HEK293T (cell line): ENCODE measurements at regions not wholly inside any gene's neighbourhood (a gene's known extent, or its start where the extent isn't known, plus 50 kb on each side); places are given as distances from the start of the nearest gene placed in this dataset.
A peak's percentile ranks its signal among the peaks of the same experiment; 100 is the strongest.

Source experiments
- CTCF ChIA-PET: fragments of 350-600 bp; formaldehyde crosslinking; extraction: SDS; loops from one replicate; lab custom pipeline; 2021; ENCODE audit warnings: antibody characterized with exemption, inconsistent platforms; lab: Yijun Ruan, JAX
- POLR2A ChIA-PET: fragments of 350-600 bp; formaldehyde crosslinking; extraction: SDS; loops from one replicate; lab custom pipeline; 2020; ENCODE audit warnings: antibody characterized with exemption, inconsistent platforms; lab: Yijun Ruan, JAX
- DNase-seq: peaks from one replicate; pipeline ENCODE4 v3.0.0; 2012; ENCODE audit warnings: mixed read lengths; ENCODE audit errors: extremely low spot score
- ARNT ChIP-seq: fragments of 450-650 bp; IDR thresholded peaks from 2 replicates; pipeline ENCODE4 v1.6.1; 2017; ENCODE audit warnings: mild to moderate bottlenecking
- BHLHE40 ChIP-seq: fragments of 450-650 bp; IDR thresholded peaks from 2 replicates; pipeline ENCODE4 v1.6.1; 2016; ENCODE audit warnings: mild to moderate bottlenecking, moderate library complexity, borderline replicate concordance
- CTBP1 ChIP-seq: fragments of 450-650 bp; IDR thresholded peaks from 2 replicates; pipeline ENCODE4 v1.6.1; 2016; ENCODE audit warnings: borderline replicate concordance
- ELF4 ChIP-seq: fragments of 450-650 bp; IDR thresholded peaks from 2 replicates; pipeline ENCODE4 v1.6.1; 2017; ENCODE audit warnings: antibody characterized with exemption
- FOXA1 ChIP-seq: fragments of 450-650 bp; IDR thresholded peaks from 2 replicates; pipeline ENCODE4 v1.6.1; 2016; ENCODE audit warnings: mild to moderate bottlenecking
- FOXK2 ChIP-seq: fragments of 450-650 bp; IDR thresholded peaks from 2 replicates; pipeline ENCODE4 v1.6.1; 2016; ENCODE audit warnings: mild to moderate bottlenecking
- FOXM1 ChIP-seq: fragments of 450-650 bp; IDR thresholded peaks from 2 replicates; pipeline ENCODE4 v1.6.1; 2017; ENCODE audit warnings: mild to moderate bottlenecking, borderline replicate concordance
- HDGF ChIP-seq: fragments of 450-650 bp; IDR thresholded peaks from 2 replicates; pipeline ENCODE4 v1.6.1; 2017; ENCODE audit warnings: antibody characterized with exemption, borderline replicate concordance
- L3MBTL2 ChIP-seq: fragments of 450-650 bp; conservative IDR thresholded peaks from 2 replicates; pipeline ENCODE4 v1.6.1; 2016; ENCODE audit warnings: mild to moderate bottlenecking
- LEF1 ChIP-seq: fragments of 450-650 bp; IDR thresholded peaks from 2 replicates; pipeline ENCODE4 v1.6.1; 2017; ENCODE audit warnings: mild to moderate bottlenecking, borderline replicate concordance
- NFRKB ChIP-seq: fragments of 450-650 bp; IDR thresholded peaks from 2 replicates; pipeline ENCODE4 v1.6.1; 2016; ENCODE audit warnings: mild to moderate bottlenecking, moderate library complexity
- PKNOX1 ChIP-seq: fragments of 450-650 bp; IDR thresholded peaks from 2 replicates; pipeline ENCODE4 v1.6.1; 2016
- SP1 ChIP-seq: fragments of 450-650 bp; IDR thresholded peaks from 2 replicates; pipeline ENCODE4 v1.6.1; 2017
- SUZ12 ChIP-seq: fragments of 450-650 bp; IDR thresholded peaks from 2 replicates; pipeline ENCODE4 v1.6.1; 2016; ENCODE audit warnings: mild to moderate bottlenecking
- TARDBP ChIP-seq: fragments of 450-650 bp; IDR thresholded peaks from 2 replicates; pipeline ENCODE4 v1.6.1; 2016
- ZNF384 ChIP-seq: fragments of 450-650 bp; IDR thresholded peaks from 2 replicates; pipeline ENCODE4 v1.6.1; 2016

DNA sequence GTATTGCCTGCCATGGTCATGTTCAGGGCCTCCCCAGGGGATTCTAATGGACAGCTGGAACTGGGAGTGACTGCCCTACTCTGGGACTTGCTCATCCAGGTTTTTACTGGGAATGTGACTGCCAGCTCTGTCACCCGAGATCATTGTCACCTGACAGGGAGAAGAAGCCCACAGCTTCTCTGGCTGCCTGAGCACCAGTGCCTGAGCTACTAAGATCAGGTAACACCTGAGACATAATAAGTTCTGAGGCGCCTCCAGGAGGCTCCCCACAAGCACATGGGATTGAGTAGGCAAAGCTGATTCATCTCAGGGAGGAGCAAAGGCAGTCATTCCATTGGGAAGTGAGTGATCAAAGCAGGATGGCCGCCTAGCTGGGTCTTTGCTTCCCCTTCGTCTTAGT is 84.2 kb upstream of the GALNT18 start:
- DNase-seq, result peak; percentile 10
- TF ChIP-seq L3MBTL2, result no peak
- no peak for TF ChIP-seq TARDBP
- no peak for TF ChIP-seq FOXK2
- no peak for TF ChIP-seq FOXA1
- TF ChIP-seq ELF4, result no peak
- ChIA-PET CTCF (interaction anchor here (0.7 kb wide), 1 partner anchor 171 kb away, joined by 11 read pairs; no protein-coding TSS in a partner anchor), POLR2A (no interaction called here)

GRCh38 chr11:11703885-11704284 is 82.1 kb upstream of the GALNT18 start:
- POLR2A ChIA-PET, result no interaction called here

DNA sequence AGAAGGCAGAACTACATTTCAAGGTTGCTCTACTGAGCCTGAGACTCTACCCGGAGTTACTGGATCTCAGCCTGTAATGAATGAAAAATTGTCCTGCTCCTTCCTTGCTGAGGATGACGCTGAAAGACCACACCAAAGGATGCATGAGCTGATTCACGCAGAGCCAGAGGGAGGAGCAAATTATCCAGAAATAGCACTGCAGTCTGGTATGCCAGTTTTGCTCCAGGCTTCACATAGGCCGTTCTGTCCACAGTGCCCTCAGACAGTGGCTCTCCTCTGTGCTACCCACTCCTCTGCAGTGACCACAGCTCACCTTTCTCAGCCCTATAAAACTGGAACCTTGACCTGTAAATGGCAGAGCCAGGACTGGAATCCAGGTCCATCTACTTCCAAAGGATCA is 79.3 kb upstream of the GALNT18 start:
- ChIA-PET CTCF (no interaction called here), POLR2A (interaction anchor here (0.8 kb wide), 1 partner anchor 51 kb away, joined by 4 read pairs; no protein-coding TSS in a partner anchor)
- no peak for DNase-seq
- no peak for TF ChIP-seq HDGF

More at GRCh38 chr11:11703885-11704284, 82.1 kb upstream of the GALNT18 start:
- CTCF ChIA-PET, result no interaction called here
- no peak for TF ChIP-seq PKNOX1
- TF ChIP-seq LEF1, result no peak
- no peak for TF ChIP-seq ARNT
- no peak for TF ChIP-seq TARDBP
- no peak for TF ChIP-seq HDGF
- TF ChIP-seq FOXK2, result no peak
- no peak for TF ChIP-seq FOXM1
- TF ChIP-seq ELF4, result no peak
- no peak for TF ChIP-seq SP1
- TF ChIP-seq BHLHE40, result no peak
- no peak for DNase-seq

DNA sequence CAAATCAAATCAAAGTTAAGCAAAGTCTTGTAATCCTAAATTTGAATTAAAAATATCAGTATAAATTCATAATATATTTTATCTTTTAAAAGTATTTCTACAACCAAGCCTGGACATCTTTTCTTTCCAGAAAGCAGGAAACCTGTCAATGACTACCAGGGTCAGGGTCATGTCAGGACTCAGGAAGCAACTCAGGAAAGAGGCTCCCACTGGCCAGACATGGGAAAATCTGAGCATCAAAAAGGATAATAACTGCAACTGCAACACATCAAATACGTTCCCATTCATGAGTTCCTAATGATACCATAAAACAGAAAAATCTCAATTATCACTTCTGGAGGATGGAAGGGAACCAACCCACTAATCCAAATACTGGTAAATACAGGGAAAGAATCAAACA is 76.0 kb upstream of the GALNT18 start:
- ChIA-PET CTCF (no interaction called here), POLR2A (no interaction called here)
- no peak for DNase-seq
- TF ChIP-seq BHLHE40 (no peak), FOXA1 (no peak), TARDBP (no peak), ARNT (no peak), L3MBTL2 (no peak), LEF1 (no peak), HDGF (no peak), PKNOX1 (no peak), SUZ12 (no peak), FOXM1 (no peak), ELF4 (no peak), ZNF384 (no peak), SP1 (no peak), NFRKB (no peak), CTBP1 (no peak)

DNA sequence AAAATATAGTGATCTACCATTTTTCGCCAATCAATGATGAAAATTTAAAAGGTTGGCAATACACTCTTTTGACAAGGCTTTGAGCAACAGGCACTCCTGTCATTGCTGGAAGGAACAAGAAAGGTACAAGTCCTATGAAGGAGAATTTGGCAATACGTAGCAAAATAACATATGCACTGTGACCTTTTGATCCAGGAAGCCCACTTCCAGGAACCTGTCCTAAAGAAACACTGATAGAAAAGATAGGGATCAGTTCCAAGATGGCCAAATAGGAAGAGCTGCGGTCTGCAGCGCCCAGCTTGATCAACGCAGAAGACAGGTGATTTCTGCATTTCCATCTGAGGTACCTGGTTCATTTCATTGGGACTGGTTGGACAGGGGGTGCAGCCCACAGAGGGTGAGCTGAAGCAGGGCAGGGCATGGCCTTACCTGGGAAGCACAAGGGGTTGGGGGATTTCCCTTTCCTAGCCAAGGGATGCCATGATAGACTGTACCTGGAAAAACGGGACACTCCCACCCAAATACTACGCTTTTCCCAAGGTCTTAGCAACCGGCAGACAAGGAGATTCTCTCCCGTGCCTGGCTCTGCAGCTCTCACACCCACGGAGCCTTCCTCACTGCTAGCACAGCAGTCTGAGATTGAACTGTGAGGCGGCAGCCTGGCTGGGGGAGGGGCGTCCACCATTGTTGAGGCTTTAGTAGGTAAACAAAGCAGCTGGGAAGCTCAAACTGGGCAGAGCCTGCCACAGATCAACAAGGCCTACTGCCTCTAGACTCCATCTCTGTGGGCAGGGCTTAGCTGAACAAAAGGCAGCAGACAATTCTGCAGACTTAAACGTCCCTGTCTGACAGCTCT is 69.7 kb upstream of the GALNT18 start:
- ChIA-PET CTCF (no interaction called here), POLR2A (no interaction called here)
- DNase-seq, result no peak
- TF ChIP-seq NFRKB (no peak), BHLHE40 (no peak), TARDBP (no peak), FOXM1 (no peak), LEF1 (no peak), SUZ12 (no peak), CTBP1 (no peak), ELF4 (no peak), SP1 (no peak), L3MBTL2 (no peak), FOXK2 (no peak), HDGF (no peak), FOXA1 (no peak), PKNOX1 (no peak), ZNF384 (no peak), ARNT (no peak)

DNA sequence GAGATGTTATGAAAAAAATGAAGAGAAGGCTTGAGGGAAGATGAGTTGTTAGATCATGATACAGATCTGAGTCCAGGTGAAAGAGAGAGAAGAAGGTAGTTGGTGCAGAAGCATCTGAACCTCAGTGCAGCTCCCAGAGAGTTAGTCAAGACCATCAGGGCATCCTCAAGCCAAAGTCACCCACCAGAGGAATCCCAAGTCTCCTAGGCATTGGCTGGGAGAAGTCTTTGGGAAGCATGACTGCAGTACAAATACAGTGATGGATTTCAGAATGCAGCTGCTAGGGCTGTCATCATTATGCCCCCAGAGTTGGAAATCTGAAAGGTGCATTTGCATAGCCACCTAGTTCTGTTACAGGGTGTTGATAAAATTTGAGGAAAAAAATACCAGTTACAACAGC is 59.7 kb upstream of the GALNT18 start:
- CTCF ChIA-PET, result no interaction called here
- POLR2A ChIA-PET, result no interaction called here
- no peak for DNase-seq

More for the DNA sequence above, 59.7 kb upstream of the GALNT18 start:
- TF ChIP-seq FOXM1 (no peak), TARDBP (no peak), L3MBTL2 (no peak)
